ENCODE measurements at regions not wholly inside any gene's neighbourhood (a gene's known extent, or its start where the extent isn't known, plus 50 kb on each side); places are given as distances from the start of the nearest gene placed in this dataset.
"Not testable (repeated sequence)": the region's sequence is repeated elsewhere in the genome, so short reads cannot be mapped to it uniquely, and the experiment has no call there.

- no peak for DNase-seq
Observed at GRCh38 chr21:9763807-9764206, 757.6 kb upstream of the TPTE start.

GRCh38 chr21:9764294-9764693 lies 757.1 kb upstream of the TPTE start:
- DNase-seq, result not testable (repeated sequence)

GRCh38 chr21:9765538-9765937 lies 755.8 kb upstream of the TPTE start:
- DNase-seq, result not testable (repeated sequence)

GRCh38 chr21:9766890-9767591 lies 754.3 kb upstream of the TPTE start:
- not testable (repeated sequence) for DNase-seq

- no peak for DNase-seq
Observed at GRCh38 chr21:9767592-9768375, 753.6 kb upstream of the TPTE start.

- not testable (repeated sequence) for DNase-seq
Observed at GRCh38 chr21:9768376-9769130, 752.8 kb upstream of the TPTE start.

GRCh38 chr21:9769131-9769498 lies 752.3 kb upstream of the TPTE start:
- DNase-seq, result not testable (repeated sequence)

GRCh38 chr21:9769718-9770690 lies 751.4 kb upstream of the TPTE start:
- DNase-seq, result not testable (repeated sequence)

- not testable (repeated sequence) for DNase-seq
Observed at GRCh38 chr21:9771466-9772347, 749.7 kb upstream of the TPTE start.

GRCh38 chr21:9772348-9772672 lies 749.1 kb upstream of the TPTE start:
- no peak for DNase-seq

- DNase-seq, result not testable (repeated sequence)
Observed at GRCh38 chr21:9772877-9773420, 748.4 kb upstream of the TPTE start.

GRCh38 chr21:9774347-9774746 lies 747.0 kb upstream of the TPTE start:
- DNase-seq, result no peak

- not testable (repeated sequence) for DNase-seq
Observed at GRCh38 chr21:9774901-9775593, 746.3 kb upstream of the TPTE start.

GRCh38 chr21:9775877-9776276 lies 745.5 kb upstream of the TPTE start:
- not testable (repeated sequence) for DNase-seq

GRCh38 chr21:9776286-9777020 lies 744.9 kb upstream of the TPTE start:
- DNase-seq, result not testable (repeated sequence)

- not testable (repeated sequence) for DNase-seq
Observed at GRCh38 chr21:9778541-9778940, 742.8 kb upstream of the TPTE start.

GRCh38 chr21:9780441-9780937 lies 740.9 kb upstream of the TPTE start:
- DNase-seq, result no peak

- DNase-seq, result not testable (repeated sequence)
Observed at GRCh38 chr21:9783587-9783986, 737.8 kb upstream of the TPTE start.

Measured in amygdala (tissue), 56 donors.